GM12878 (cell line): ENCODE measurements at regions not wholly inside any gene's neighbourhood (a gene's known extent, or its start where the extent isn't known, plus 50 kb on each side); places are given as distances from the start of the nearest gene placed in this dataset.

Experiments used
- ATAC-seq: fragments of 200-7000 bp; cut with Tn5 transposase; 3 replicates; pipeline ENCODE4 v1.9.1; 2020; ENCODE audit warnings: mild to moderate bottlenecking, moderate library complexity
- BruUV-seq: library from RNA; stranded (reverse); fragments of 400-500 nt; replicated peaks from 2 replicates; lab custom pipeline; 2021; lab: Mats Ljungman, UMichigan
- CTCF ChIA-PET: fragments of 300-600 bp; sonication (Branson Sonifier 250); formaldehyde crosslinking; extraction: SDS; loops from one replicate; lab custom pipeline; 2021; ENCODE audit warnings: inconsistent platforms; lab: Yijun Ruan, JAX
- POLR2A ChIA-PET: fragments of 350-600 bp; formaldehyde crosslinking; extraction: SDS; loops from one replicate; lab custom pipeline; 2021; ENCODE audit warnings: inconsistent platforms; lab: Charles Lee
- RAD21 ChIA-PET: fragments of 300-600 bp; sonication (Branson Sonifier 250); formaldehyde crosslinking; loops from one replicate; lab custom pipeline; 2023; ENCODE audit warnings: antibody characterized with exemption; ENCODE audit not compliant: unreplicated experiment; lab: Charles Lee
- SMC1A ChIA-PET: fragments of 300-600 bp; sonication (Branson Sonifier 250); formaldehyde crosslinking; loops from one replicate; lab custom pipeline; 2023; ENCODE audit not compliant: unreplicated experiment, uncharacterized antibody; lab: Charles Lee
- DNase-seq: peaks from one replicate; pipeline ENCODE4 v3.0.0-alpha.2; 2011; ENCODE audit warnings: low read depth, low spot score
- FAIRE-seq: peaks from 3 replicates; lab custom pipeline; 2011; peaks lifted over from hg19 to GRCh38; lab: Jason Lieb, UNC
- H2AFZ ChIP-seq: 2 replicates; pipeline ENCODE4 v1.6.0; 2011; ENCODE audit warnings: low read depth, low read length, control low read depth; ENCODE audit not compliant: control insufficient read depth
- H3K27ac ChIP-seq: 2 replicates; pipeline ENCODE4 v1.5.1; 2011; ENCODE audit warnings: control low read depth; ENCODE audit not compliant: control insufficient read depth, insufficient read depth
- H3K27me3 ChIP-seq, 2 experiments: replicated peaks in 1 of 2; 2 replicates each; pipeline versions ENCODE4 v1.6.0 to v1.6.1; 2011; ENCODE audit warnings: low read length in 1 of 2; ENCODE audit not compliant: control insufficient read depth in 2 of 2, insufficient read depth in 2 of 2
- H3K36me3 ChIP-seq, 2 experiments: 2 replicates each; pipeline ENCODE4 v1.5.1; 2011; ENCODE audit warnings: low read length in 1 of 2; ENCODE audit not compliant: control insufficient read depth in 2 of 2, insufficient read depth in 2 of 2
- H3K4me1 ChIP-seq: 2 replicates; pipeline ENCODE4 v1.6.1; 2011; ENCODE audit warnings: mild to moderate bottlenecking, low read length, moderate library complexity, mixed read lengths; ENCODE audit not compliant: control insufficient read depth, insufficient read depth
- H3K4me2 ChIP-seq: 2 replicates; pipeline ENCODE4 v1.6.0; 2011; ENCODE audit warnings: control low read depth; ENCODE audit not compliant: control insufficient read depth, insufficient read depth
- H3K4me3 ChIP-seq: fragments of 200-600 bp; sonication (generic); 2 replicates; pipeline ENCODE4 v1.5.1; 2016
- H3K79me2 ChIP-seq: 2 replicates; pipeline ENCODE4 v1.6.0; 2011; ENCODE audit warnings: low read length; ENCODE audit not compliant: control insufficient read depth, insufficient read depth
- H3K9ac ChIP-seq: 2 replicates; pipeline ENCODE4 v1.8.0; 2011; ENCODE audit warnings: low read length, control low read depth, mixed read lengths; ENCODE audit not compliant: control insufficient read depth, insufficient read depth
- H3K9me3 ChIP-seq: replicated peaks from 3 replicates; pipeline ENCODE4 v1.5.1; 2011; ENCODE audit warnings: mild to moderate bottlenecking, low read length; ENCODE audit not compliant: control insufficient read depth, insufficient read depth
- H4K20me1 ChIP-seq: 2 replicates; pipeline ENCODE4 v1.6.0; 2011; ENCODE audit not compliant: control insufficient read depth, insufficient read depth
- ATF7 ChIP-seq: fragments of 450-650 bp; IDR thresholded peaks from 2 replicates; pipeline ENCODE4 v1.6.1; 2016; ENCODE audit warnings: low read depth, mild to moderate bottlenecking
- CHD1 ChIP-seq: IDR thresholded peaks from 2 replicates; pipeline ENCODE4 v1.6.1; 2012; ENCODE audit warnings: low read depth, low read length, improper control_type of control experiment
- FOXK2 ChIP-seq: fragments of 450-650 bp; IDR thresholded peaks from 2 replicates; pipeline ENCODE4 v1.6.1; 2017; ENCODE audit warnings: mild to moderate bottlenecking, moderate library complexity
- HDAC2 ChIP-seq: fragments of 200-600 bp; sonication (generic); IDR thresholded peaks from 2 replicates; pipeline ENCODE4 v1.6.1; 2017
- HDAC6 ChIP-seq: fragments of 200-600 bp; sonication (generic); IDR thresholded peaks from one replicate; pipeline ENCODE4 v1.8.0; 2017; ENCODE audit warnings: antibody characterized with exemption; ENCODE audit not compliant: unreplicated experiment
- MEF2B ChIP-seq: fragments of 450-650 bp; IDR thresholded peaks from 2 replicates; pipeline ENCODE4 v1.6.1; 2018; ENCODE audit warnings: mild to moderate bottlenecking, moderate library complexity; ENCODE audit not compliant: partially characterized antibody, poor library complexity, severe bottlenecking
- NFIC ChIP-seq: IDR thresholded peaks from 2 replicates; pipeline ENCODE4 v1.6.1; 2012; ENCODE audit warnings: low read depth, mild to moderate bottlenecking, inconsistent platforms, low read length, moderate library complexity
- NFXL1 ChIP-seq: fragments of 450-650 bp; IDR thresholded peaks from 2 replicates; pipeline ENCODE4 v1.6.1; 2017; ENCODE audit warnings: antibody characterized with exemption, mild to moderate bottlenecking, borderline replicate concordance
- NR2C1 ChIP-seq: fragments of 450-650 bp; IDR thresholded peaks from 2 replicates; pipeline ENCODE4 v1.6.1; 2017; ENCODE audit warnings: antibody characterized with exemption, mild to moderate bottlenecking, moderate library complexity
- SMC3 ChIP-seq: IDR thresholded peaks from 2 replicates; pipeline ENCODE4 v1.6.1; 2011; ENCODE audit warnings: low read length, improper control_type of control experiment, borderline replicate concordance
- TBL1XR1 ChIP-seq: IDR thresholded peaks from 2 replicates; pipeline ENCODE4 v1.6.1; 2012; ENCODE audit warnings: low read depth, low read length, improper control_type of control experiment
- ZNF24 ChIP-seq: fragments of 450-650 bp; IDR thresholded peaks from 2 replicates; pipeline ENCODE4 v1.6.1; 2017; ENCODE audit warnings: antibody characterized with exemption, mild to moderate bottlenecking
- ZZZ3 ChIP-seq: IDR thresholded peaks from 2 replicates; pipeline ENCODE4 v1.6.1; 2011; ENCODE audit warnings: low read depth; ENCODE audit not compliant: control insufficient read depth, insufficient read length
- WGBS: methylation state at CpG from one replicate; pipeline ENCODE4 v1.1.6; 2016; ENCODE audit warnings: low lambda C conversion rate; ENCODE audit not compliant: insufficient replicate concordance, insufficient coverage; ENCODE audit errors: missing lambda C conversion rate; 5-methylcytosine and 5-hydroxymethylcytosine counted together
- in situ Hi-C: fragments of 300-500 bp; cut with MboI; formaldehyde crosslinking; loops from 9 replicates; pipeline ENCODE4 v1.14.3; 2018; ENCODE audit warnings: mixed read lengths
- intact Hi-C: fragments of 100-400 bp; cut with micrococcal nuclease; formaldehyde crosslinking; loops from one replicate; pipeline ENCODE4 v1.14.2; 2022; ENCODE audit not compliant: unreplicated experiment
- TF ChIP-seq, protein P1 (sequence below): IDR thresholded peaks from 2 replicates; pipeline ENCODE4 v1.6.1; 2011; ENCODE audit warnings: low read depth, low read length, improper control_type of control experiment, borderline replicate concordance
- TF ChIP-seq, protein P2 (sequence below): fragments of 450-650 bp; conservative IDR thresholded peaks from 2 replicates; pipeline ENCODE4 v1.6.1; 2017; ENCODE audit warnings: mild to moderate bottlenecking, moderate library complexity
- TF ChIP-seq, protein P3 (sequence below): IDR thresholded peaks from 2 replicates; pipeline ENCODE4 v1.6.1; 2012; ENCODE audit warnings: low read depth, low read length, improper control_type of control experiment

DNA sequence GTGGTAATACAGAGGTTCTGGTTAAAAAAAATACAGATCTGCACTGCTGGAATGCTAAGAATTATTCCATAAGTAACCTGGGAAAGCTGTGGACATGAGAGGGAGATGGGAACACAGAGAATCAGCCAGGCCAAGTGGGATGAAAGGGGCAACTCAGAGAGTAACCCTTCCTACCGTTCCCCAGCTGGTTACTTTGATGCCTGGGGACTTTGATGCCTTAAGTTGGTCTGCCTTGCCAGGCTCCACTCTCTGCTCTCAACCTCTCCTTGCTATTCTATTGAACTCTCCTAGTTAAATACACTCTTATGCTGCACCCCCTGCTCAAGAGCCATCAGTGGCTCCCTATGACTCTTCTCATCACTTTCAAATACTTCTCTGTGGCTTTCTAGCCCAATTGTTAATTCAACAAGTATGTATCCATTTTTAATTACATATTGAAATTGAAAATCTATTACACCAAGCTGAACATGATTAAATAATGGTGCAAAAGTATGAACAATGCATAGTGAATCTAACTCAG is 315.5 kb downstream of the TLE3 start:
- no peaks in the 10 kb centered on the region for H4K20me1 ChIP-seq
- ChIA-PET CTCF (interaction anchor here (0.7 kb wide), 1 partner anchor 34 kb away, joined by 3 read pairs; no protein-coding TSS in a partner anchor), RAD21 (no interaction called here), SMC1A (no interaction called here), POLR2A (no interaction called here)
- intact Hi-C loops = no loop called here
- FAIRE-seq (no peak), DNase-seq (no peak), ATAC-seq (no peak)
- TF ChIP-seq, protein P1, sequence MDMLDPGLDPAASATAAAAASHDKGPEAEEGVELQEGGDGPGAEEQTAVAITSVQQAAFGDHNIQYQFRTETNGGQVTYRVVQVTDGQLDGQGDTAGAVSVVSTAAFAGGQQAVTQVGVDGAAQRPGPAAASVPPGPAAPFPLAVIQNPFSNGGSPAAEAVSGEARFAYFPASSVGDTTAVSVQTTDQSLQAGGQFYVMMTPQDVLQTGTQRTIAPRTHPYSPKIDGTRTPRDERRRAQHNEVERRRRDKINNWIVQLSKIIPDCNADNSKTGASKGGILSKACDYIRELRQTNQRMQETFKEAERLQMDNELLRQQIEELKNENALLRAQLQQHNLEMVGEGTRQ = no peak
- TF ChIP-seq, protein P2, sequence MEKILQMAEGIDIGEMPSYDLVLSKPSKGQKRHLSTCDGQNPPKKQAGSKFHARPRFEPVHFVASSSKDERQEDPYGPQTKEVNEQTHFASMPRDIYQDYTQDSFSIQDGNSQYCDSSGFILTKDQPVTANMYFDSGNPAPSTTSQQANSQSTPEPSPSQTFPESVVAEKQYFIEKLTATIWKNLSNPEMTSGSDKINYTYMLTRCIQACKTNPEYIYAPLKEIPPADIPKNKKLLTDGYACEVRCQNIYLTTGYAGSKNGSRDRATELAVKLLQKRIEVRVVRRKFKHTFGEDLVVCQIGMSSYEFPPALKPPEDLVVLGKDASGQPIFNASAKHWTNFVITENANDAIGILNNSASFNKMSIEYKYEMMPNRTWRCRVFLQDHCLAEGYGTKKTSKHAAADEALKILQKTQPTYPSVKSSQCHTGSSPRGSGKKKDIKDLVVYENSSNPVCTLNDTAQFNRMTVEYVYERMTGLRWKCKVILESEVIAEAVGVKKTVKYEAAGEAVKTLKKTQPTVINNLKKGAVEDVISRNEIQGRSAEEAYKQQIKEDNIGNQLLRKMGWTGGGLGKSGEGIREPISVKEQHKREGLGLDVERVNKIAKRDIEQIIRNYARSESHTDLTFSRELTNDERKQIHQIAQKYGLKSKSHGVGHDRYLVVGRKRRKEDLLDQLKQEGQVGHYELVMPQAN = no peak
- no peak for TF ChIP-seq MEF2B
- no peaks in the 10 kb centered on the region for H3K79me2 ChIP-seq
- BruUV-seq = no TSS peak
- in situ Hi-C loops = no loop called here
- no peaks in the 10 kb centered on the region for H3K4me1 ChIP-seq
- no peaks in the 10 kb centered on the region for H3K36me3 ChIP-seq
- no peak overlapping the region for H3K27ac ChIP-seq
- H2AFZ ChIP-seq = no peak overlapping the region
- H3K4me2 ChIP-seq = no peak overlapping the region
- WGBS = 53% methylated on average over 1 of the region's 1 CpG
- H3K9me3 ChIP-seq = no peaks in the 10 kb centered on the region
- H3K27me3 ChIP-seq = no peaks in the 10 kb centered on the region
- no peak overlapping the region for H3K9ac ChIP-seq
- no peak overlapping the region for H3K4me3 ChIP-seq

DNA sequence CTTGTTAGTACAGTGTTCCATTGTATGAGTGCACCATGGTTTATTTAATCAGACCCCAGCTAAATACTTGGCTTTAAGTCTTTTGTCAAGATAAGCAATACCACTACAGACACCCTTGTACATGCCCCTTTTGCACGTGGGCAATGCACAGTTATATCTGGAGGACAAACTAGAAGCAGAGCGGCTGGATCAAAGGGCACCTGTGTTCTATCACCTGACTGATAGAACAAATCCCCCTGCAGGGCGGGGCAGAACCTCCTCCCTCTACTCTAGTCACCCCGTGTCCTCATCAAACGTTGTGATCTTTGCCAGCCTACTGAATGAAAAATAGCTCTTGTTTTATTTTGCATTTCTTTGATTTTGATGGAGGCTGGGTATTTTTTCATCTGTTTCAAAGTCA is 314.9 kb downstream of the TLE3 start:
- no peak for FAIRE-seq
- TF ChIP-seq FOXK2 (no peak), ZNF24 (no peak), NFIC (no peak), ATF7 (no peak), ZZZ3 (no peak), HDAC6 (no peak), CHD1 (no peak), SMC3 (no peak), HDAC2 (no peak), TBL1XR1 (no peak), NR2C1 (no peak), NFXL1 (no peak)
- TF ChIP-seq, protein P3, sequence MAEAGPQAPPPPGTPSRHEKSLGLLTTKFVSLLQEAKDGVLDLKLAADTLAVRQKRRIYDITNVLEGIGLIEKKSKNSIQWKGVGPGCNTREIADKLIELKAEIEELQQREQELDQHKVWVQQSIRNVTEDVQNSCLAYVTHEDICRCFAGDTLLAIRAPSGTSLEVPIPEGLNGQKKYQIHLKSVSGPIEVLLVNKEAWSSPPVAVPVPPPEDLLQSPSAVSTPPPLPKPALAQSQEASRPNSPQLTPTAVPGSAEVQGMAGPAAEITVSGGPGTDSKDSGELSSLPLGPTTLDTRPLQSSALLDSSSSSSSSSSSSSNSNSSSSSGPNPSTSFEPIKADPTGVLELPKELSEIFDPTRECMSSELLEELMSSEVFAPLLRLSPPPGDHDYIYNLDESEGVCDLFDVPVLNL = no peak

More for the DNA sequence above, 314.9 kb downstream of the TLE3 start:
- Histone ChIP-seq H3K9me3 (no peaks in the 10 kb centered on the region), H2AFZ (no peak overlapping the region), H4K20me1 (no peaks in the 10 kb centered on the region), H3K27ac (no peak overlapping the region), H3K36me3 (no peaks in the 10 kb centered on the region), H3K4me3 (no peak overlapping the region), H3K9ac (no peak overlapping the region), H3K79me2 (no peaks in the 10 kb centered on the region), H3K27me3 (no peaks in the 10 kb centered on the region; a peak in 1 of 4 replicates), H3K4me1 (no peaks in the 10 kb centered on the region), H3K4me2 (no peak overlapping the region)
- no peak for ATAC-seq
- in situ Hi-C loops = no loop called here
- BruUV-seq = no TSS peak
- intact Hi-C loops = no loop called here
- CTCF ChIA-PET = no interaction called here
- POLR2A ChIA-PET = no interaction called here
- DNase-seq = no peak
- SMC1A ChIA-PET = no interaction called here
- 0% methylated on average over 5 of the region's 5 CpGs for WGBS
- RAD21 ChIA-PET = no interaction called here
